NCI-H345 (cell line): ENCODE measurements at regions not wholly inside any gene's neighbourhood (a gene's known extent, or its start where the extent isn't known, plus 50 kb on each side); places are given as distances from the start of the nearest gene placed in this dataset.
A peak's percentile ranks its signal among the peaks of the same experiment; 100 is the strongest.
"Not testable (repeated sequence)": the region's sequence is repeated elsewhere in the genome, so short reads cannot be mapped to it uniquely, and the experiment has no call there.

Experiments used
- DNase-seq: peaks from one replicate; lab custom pipeline; 2025; lab: John Stamatoyannopoulos, UW

GRCh38 chr12:4822572-4822971, 87.1 kb upstream of the KCNA1 start:
- no peak for DNase-seq

DNA sequence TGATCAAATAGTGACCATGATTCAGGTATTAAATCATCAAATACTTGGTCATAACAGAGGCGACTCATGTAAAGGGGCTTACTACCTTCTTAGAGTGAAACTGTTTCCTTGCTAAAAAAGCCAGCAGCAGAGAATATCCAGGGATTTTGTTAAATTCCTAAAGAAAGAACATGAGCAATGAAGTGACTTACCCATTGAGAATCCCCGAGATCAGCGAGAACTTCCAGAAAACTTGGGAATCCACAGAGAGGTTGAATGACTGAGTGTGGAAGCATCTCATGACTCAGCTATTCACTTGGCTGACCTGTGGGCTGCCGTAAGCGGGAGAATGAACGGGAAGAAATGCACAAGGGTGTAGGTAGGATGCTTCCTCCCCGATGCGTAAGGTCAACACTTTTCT, 85.3 kb upstream of the KCNA1 start:
- no peak for DNase-seq

DNA sequence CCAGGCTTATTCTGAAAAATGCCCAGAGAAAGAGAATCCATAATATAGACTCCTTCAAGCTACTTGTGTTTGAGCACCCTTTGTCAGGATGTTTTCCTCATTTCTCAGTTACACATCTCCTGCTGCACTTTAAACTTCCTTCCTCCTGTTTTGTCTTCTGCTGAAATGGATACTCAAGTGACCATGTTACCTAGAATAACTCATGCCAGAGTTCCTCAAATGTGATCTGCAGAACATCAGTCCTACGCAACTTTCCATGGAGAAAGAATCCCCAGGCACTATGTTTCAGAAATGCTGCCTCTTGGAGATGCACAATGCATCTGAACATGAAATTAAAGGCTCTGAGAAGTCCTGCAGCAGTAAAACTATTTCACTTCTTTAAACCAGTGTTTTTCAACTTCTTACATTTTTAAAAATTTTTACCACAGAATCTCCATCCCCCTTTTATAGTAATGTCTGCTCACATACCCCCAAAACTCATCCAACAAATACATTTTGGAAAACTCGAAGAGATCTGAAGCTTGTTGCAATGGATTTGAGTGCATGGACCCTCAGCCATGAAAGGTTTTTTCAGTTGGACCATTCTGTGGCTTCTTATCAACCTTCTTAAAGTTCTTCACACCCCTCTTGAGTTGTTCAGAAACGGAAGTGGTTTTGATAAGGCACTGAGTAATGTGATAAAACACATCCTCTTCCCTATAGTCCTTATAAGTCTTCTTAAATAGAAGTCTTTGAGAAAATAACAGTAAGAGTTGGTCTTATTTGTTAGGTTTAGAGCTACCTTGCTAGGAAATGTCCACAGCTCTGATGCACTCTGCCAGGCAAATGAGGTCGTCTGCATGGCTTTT, 84.5 kb upstream of the KCNA1 start:
- no peak for DNase-seq

GRCh38 chr12:4826909-4827308, 82.8 kb upstream of the KCNA1 start:
- no peak for DNase-seq

GRCh38 chr12:4828176-4828575, 81.5 kb upstream of the KCNA1 start:
- no peak for DNase-seq

DNA sequence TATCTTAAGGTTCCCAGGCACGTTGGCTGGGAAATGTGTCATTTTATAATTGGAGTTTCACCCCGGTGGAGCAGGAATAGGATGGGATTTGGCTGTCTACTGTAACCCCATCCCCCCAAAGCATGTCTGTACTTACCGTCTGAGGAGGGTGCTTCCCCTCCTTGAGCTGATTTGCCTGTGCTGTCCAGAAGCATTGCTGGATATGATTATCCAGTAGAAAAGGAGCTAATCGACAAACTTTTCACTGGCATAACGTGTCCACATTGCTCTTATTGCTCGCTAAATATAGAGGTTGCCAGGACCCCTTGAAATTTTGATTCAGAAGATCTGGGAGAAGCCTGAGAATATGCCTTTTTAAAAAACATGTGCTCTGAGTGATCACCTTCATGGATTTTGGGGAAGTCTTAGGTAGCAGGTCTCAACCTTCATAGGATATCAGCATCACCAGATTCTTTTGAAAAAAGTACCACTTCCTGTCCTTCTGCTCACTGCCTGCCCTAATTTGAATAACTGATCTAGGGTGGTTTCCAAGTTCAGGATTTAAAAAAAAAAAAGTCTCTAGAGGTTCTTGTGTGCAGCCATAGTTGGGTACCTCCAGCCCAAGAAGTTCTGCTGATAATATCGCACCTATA, 80.4 kb upstream of the KCNA1 start:
- no peak for DNase-seq

GRCh38 chr12:4829793-4830162, 79.9 kb upstream of the KCNA1 start:
- DNase-seq: peak; percentile 81

DNA sequence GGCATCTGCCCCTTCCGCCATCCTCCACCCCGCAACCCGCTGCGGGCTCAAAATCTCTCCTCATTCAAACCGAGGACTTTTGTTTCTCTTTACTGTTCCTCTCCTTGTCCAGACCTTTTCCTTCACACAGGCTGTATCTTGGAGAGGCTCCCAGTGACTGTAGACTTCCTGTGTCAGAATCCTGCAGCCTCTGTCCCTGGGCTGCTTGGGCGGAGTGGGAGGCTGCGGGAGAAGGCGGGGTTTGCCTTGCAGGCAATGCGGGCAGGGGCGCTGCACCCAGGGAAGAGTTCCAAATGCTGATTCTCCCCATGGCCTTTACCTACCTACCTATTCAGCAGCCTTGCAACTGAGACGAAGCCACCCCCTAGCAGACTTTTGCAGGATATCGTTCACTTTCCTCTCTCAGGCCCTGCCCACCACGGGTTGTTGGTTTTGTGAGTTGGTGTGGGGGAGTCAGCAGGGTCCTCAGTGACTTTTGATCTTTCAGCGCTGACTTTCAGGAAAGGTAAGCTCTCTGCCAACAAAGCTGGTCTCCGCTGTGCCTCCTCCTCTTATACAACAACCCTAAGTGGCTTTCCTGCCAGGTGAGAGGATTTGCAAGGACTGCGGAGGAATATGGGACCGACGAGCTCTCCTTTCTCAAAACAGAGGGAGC, 79.0 kb upstream of the KCNA1 start:
- DNase-seq: no peak

- no peak for DNase-seq
Measured at GRCh38 chr12:4833053-4833452, 76.7 kb upstream of the KCNA1 start.

DNA sequence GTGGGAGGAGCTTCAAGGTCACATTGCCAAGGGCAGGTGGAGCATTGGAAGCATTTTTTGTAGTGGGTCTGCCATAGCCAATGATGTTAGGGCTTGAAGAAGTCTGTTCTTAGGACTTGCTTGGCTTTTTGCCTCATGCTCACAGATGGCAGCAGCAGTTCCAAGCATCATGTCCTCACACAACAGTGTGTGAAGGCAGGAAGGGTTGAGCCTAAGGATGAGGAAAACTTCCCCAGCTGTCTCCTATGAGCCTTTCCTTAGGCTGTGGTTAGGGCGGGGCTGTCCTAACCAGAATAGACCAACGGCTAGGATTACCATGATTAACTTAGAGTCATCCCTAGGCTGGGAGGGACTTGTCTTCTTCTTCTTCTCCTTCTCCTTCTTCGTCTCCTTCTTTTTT, 76.2 kb upstream of the KCNA1 start:
- DNase-seq: no peak

GRCh38 chr12:4842401-4842800, 67.3 kb upstream of the KCNA1 start:
- DNase-seq: not testable (repeated sequence)

- no peak for DNase-seq
Measured at GRCh38 chr12:4843907-4844306, 65.8 kb upstream of the KCNA1 start.

DNA sequence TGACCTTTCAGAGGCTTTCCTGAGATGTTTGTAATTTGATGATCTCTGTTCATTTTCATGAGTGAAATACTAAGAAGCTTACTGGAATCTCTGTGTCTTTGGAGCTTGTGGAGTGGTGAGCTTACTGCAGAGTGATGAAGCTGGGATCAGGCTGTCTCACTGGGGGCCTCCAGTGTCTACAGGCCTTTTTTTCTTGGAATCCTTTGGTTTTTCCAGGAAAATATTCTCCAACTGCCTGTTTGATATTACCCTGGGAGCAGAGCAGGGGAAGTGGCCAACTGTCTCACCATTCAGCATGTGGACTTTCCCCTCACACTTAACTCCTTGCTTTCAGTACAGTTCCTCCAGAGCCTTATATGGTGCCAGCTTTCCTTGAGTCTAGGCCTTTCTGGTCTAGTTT, 62.0 kb upstream of the KCNA1 start:
- DNase-seq: no peak

DNA sequence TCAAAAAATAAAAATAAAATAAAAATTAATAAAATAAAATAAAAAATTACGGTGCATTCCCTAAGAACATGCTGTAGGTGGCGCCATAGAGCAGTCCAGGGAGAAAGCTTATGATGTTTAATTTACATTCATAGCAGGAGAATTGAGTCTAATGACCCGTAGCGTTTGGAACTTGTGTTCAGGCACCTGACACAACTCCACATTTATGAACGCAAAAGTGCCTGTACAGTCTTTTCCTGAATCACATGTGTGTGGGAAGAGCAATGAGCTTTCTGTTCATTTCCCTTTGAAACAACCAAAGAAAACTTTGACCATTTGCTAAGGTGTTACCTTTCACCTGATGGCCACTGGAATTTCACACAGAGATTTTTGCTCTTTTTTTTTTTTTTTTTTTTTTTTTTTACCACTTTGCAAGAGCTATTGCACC, 60.6 kb upstream of the KCNA1 start:
- peak; percentile 61 for DNase-seq

DNA sequence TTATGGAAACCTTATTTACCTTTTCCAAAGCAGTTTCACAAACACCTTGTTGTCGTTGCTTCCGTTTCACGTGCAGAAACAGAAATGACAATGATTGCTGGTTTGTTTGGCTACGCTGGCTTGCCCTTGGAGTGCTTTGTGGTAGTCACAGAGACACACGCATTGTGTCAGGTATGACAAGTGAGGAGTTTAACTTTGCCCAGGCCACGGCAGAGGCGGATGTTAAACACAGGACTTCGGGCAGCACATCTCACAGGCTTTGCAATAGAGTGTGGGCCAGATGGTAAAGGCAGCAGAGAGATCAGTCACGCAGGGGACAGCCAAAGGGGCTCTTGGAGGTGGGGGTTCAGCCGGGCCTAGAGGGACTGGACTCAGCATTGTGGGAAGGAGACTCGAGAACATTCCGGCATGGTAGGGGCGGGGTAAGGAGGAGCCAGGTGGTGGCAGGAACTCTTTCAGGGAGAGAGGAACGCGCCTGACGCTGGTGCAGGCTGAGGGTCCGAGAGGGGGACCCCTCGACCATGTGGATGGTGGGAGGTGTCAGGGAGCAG, 59.8 kb upstream of the KCNA1 start:
- peak; percentile 55 for DNase-seq

GRCh38 chr12:4850857-4851380, 58.8 kb upstream of the KCNA1 start:
- no peak for DNase-seq

GRCh38 chr12:4852308-4852707, 57.4 kb upstream of the KCNA1 start:
- no peak for DNase-seq

DNA sequence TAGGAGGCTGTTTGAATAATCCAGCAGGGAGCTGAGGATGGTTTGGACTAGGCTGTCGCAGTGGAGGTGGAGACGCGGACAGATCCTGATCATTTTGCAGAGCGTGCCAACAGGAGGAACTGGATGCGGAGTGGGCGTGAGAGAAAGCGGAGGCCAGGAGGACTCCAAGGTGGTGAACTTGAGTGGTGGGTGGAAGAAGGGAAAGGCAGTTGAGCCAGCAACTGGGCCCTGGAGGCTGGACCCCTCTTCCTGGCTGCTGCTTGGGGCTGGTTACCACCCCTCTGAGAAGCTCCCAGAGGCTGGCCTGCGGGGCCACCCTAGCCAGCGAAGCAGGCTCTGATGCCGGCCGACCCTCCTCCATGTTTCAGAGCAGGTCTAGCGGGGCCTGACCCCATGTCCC, 56.8 kb upstream of the KCNA1 start:
- DNase-seq: no peak

DNA sequence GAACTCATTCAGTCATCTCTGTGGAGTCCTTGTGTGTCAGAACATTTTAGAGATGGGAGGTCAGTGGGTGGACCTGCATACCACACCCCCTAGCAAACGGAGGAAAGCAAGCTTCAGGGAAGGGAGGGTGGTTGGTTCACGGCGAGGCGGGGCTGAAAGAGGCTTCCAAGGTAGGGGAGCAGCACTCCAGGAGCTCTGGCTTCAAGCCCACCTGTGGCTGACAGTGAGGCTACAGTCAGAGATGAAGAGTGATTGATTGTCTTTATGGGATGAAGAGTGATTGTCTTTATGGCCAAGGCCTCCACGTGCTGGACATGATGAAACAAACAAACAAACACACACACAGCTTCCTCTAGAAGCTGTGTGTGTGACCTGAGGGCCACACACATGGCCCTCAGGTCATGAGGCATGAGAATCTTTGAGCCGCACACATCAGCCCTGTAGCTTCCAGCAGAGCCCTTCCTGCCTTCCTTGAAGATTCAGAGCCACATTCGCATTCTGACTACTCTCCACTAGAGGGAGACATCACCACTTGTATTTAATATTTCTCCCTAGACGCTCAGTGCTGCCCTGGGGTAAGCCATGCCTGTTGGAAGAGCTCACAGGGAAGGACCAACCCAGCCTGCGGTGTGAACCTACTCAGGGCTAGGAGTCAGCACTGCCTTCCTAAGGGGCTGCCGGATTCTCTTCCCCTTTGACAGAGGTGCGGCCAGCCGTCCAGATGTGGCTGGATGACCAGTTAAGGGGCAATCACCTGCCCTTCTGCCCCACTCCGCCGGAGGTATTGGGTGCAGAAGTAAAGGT, 54.4 kb upstream of the KCNA1 start:
- peak; percentile 89 for DNase-seq

DNA sequence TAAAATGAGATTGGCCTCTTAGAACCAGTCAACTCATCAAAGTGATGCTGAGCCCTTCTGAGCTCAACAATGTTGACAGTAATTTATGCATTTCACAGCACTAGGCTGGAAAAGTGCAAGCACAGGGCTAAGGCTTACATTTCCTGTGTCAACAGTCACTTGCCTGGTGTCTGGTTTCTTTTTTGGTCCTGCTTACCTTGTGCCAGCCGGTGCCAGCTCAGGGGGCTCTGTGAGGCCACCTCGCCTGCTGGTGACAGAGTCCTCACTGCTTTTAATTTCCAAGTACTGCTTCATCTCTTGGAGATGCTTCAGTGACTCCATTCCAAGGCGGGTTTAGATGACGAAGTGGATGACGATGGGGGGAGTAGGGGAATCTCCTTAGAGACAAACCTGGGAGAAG, 53.1 kb upstream of the KCNA1 start:
- DNase-seq: peak; percentile 52

DNA sequence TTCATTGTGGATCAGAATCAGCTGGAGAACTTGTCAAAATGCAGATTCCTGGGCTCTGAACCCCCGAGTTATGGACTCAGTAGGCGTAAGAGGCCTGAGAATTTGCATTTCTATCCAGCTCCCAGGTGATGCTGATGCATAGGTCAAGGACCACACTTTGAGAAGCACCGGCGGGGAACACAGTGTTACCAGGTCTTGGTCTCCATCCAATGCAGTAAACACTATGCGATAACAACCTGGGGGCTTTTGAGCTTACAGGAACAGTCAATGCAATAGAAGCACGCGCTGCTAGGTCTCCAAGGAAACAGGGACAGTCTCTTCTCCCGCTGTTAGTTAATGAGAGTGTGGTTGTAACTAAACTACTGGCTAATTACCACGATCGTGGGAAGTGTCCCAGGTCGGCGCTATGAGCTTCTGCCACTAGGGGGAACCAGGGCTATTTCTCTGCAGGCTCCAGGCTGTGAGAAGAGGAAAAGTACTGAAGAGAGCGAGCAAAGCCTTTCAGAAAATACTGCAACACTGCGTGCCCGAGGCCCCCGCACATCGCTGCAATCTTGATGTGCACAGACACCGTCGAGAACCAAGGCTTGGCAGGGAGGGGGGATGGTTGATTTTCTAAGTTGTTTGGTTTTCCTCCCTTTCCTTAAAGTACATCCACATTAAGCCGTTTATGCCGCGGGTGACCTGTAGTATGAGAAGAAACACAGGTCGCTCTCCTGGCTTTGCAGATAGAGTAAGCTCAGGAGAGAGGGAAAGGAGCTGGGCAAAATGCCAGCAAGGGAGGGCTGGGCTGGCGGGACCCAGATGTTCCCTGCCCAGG, 52.0 kb upstream of the KCNA1 start:
- DNase-seq: peak; percentile 88
